ENCODE measurements at regions not wholly inside any gene's neighbourhood (a gene's known extent, or its start where the extent isn't known, plus 50 kb on each side); places are given as distances from the start of the nearest gene placed in this dataset.

DNA sequence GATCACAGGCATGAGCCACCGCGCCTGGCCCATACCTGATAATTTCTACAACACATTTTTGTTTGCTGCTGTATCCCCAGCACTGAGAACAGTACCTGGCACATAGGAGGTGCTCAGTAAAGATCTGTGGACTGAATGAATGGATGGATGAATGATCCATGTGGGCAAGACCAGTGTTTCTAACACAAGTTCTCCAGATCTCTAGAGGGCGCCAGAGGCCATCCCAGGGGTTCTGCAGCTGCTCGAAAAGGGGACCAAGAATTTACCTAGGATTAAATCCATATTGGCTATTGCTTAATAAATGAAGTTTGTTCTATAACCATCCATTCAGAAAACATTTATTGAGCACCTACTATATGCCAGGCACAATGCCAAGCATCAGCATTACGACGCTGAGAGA is 167.7 kb downstream of the ACTL8 start:
- no peak for TF ChIP-seq POLR2A (IDR thresholded peaks at IDR 0.05; ENCODE audit: low read depth, low read length)
- TF ChIP-seq POLR2AphosphoS5 (IDR thresholded peaks at IDR 0.05; ENCODE audit: low read depth, low read length) = no peak
- TF ChIP-seq SPI1 (IDR thresholded peaks at IDR 0.05; ENCODE audit: low read depth, low read length) = no peak
- no peak for TF ChIP-seq TAF1 (IDR thresholded peaks at IDR 0.05; ENCODE audit: low read depth, low read length)
- TF ChIP-seq POU2F2 (IDR thresholded peaks at IDR 0.05; ENCODE audit: low read depth, low read length) = no peak
